ENCODE measurements at regions not wholly inside any gene's neighbourhood (a gene's known extent, or its start where the extent isn't known, plus 50 kb on each side); places are given as distances from the start of the nearest gene placed in this dataset.
"Not testable (repeated sequence)": the region's sequence is repeated elsewhere in the genome, so short reads cannot be mapped to it uniquely, and the experiment has no call there.

DNA sequence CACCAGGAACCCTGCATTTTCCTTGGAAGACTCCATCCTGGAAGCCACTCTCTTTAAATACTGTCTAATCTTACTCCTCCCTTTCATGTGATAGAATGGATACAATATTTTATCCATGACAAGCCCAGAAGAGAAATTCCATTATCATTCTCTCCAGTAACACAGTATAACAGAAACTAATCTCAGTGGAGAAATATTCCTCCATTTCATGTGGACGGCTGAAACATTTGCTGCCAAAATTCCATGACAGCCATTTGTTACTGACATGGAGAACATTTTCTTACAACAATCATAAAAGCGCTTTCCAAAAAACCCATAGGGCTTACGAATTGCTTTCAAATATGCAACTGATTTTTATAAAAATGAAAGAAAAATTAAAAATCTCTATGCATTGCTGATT, 392.8 kb upstream of the KLF6 start:
- DNase-seq = no peak

DNA sequence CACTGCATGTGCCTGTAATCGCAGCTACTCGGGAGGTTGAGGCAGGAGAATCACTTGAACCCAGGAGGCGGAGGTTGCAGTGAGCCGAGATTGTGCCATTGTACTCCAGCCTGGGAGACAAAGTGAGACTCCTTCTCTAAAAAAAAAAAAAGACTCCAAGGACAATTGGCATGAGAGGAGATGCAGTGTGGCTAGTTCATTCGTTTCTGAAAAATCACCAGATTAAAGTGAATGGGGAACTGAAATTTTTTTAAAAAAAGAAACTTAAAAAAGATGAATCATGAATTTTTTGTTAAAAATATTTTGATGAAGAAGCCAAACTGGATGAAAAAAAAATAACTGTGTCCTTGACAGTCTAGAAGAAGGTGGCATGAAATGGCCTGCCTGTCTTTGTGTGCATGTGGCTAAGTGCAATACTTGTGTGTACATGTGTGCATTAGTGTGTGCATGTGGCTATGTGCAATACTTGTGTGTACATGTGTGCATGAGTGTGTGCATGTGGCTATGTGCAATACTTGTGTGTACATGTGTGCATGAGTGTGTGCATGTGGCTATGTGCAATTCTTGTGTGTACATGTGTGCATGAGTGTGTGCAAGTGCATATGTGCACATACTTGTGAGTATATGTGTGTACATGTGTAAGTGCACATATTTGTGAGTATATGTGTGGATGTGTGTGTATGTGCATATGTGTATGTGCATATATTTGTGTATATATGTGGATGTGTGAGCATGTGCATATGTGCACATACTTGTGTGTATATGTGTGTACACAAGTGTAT, 391.7 kb upstream of the KLF6 start:
- no peak for DNase-seq

DNA sequence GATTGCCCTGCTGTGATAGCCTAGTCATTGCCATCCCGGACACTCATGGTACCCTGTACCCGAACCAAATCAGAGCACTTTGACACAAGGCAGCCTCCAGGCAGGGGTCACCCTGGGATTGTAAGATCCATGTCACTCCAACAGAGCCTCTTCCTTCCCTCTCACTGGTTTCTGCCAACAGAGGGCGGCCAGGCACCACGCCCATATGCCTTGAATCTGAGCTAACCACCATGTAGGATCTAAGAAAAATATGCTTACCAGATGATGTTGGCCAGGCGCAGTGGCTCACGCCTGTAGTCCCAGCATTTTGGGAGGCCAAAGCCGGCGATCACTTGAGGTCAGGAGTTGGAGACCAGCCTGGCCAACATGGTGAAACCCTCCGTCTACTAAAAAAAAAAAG, 389.2 kb upstream of the KLF6 start:
- no peak for DNase-seq

DNA sequence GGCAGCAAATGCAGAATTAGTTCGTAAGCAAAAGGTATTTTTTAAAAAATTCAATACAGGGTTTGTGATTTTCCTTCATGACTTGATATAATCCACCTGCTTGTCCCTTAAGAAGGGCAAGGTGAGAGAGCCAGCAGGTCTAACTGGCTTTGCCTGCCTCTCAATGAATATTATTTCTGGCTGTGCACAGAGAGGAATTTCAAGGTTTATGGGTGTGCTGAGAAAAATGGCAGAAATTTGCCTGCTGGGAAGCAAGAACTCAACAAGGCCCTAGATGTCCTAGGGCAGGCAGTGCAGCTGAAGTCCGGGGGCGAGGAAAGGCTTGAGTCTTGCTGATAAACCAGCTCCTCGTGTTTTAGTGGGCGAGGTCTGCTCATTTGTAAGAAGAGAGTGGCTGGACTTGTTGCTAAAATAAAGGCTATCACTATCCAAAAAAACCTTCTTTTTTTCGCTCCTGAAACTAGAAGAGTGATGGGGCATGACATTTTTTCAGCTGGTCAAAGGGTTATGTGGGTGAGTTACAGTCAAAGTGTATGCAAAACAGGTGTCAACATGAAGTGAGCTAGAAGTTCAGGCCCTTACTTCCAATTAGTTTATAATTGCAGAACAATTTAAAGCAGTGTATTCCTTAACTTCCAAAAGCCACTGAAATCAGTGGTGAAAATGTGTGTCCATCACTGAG, 385.8 kb upstream of the KLF6 start:
- no peak for DNase-seq

GRCh38 chr10:4170181-4170580, 385.2 kb upstream of the KLF6 start:
- no peak for DNase-seq

DNA sequence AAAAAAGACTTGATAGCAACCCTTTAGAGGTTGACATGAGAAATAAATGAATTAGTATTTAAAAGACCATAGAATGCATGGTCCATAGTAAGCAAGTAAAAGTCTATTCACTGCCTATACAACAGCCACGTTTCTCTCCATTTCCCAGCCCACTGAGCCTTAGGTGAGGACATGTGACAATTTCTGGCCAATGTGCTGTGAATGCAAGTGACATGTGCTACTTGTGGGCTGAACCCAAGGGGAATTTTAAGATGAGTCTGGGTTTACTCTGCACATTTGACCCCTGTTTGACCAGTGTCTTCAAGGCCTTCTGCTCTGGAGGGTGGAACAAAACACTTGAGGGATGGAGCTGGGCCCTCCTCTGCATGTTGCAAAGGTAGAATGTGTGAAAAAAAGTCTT, 384.4 kb upstream of the KLF6 start:
- no peak for DNase-seq

- DNase-seq = no peak
These were observed 382.2 kb upstream of the KLF6 start for GRCh38 chr10:4167216-4167615.

GRCh38 chr10:4162571-4163286, 377.7 kb upstream of the KLF6 start:
- no peak for DNase-seq

- no peak for DNase-seq
These were observed 374.2 kb upstream of the KLF6 start for GRCh38 chr10:4159173-4159572.

GRCh38 chr10:4154191-4154715, 369.2 kb upstream of the KLF6 start:
- no peak for DNase-seq

DNA sequence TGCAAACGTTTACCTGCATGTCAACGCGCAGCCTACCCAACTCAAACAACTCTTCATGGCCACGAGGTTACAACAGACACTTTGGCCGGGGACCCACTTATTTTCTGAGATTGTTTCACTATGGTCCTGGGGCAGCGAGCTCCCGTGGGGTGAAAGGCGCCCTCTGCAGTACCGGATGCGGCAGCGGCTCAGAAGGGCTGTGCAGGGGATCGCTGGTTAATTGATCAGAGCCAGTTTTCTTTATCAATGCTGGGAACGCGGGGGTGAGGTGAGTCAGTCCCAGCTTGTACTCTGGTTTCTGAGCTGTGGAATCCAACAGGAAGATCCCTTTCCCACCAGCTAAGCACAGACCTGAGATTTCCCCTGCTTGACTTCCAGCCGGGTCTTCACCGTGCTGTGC, 366.5 kb upstream of the KLF6 start:
- DNase-seq = no peak

DNA sequence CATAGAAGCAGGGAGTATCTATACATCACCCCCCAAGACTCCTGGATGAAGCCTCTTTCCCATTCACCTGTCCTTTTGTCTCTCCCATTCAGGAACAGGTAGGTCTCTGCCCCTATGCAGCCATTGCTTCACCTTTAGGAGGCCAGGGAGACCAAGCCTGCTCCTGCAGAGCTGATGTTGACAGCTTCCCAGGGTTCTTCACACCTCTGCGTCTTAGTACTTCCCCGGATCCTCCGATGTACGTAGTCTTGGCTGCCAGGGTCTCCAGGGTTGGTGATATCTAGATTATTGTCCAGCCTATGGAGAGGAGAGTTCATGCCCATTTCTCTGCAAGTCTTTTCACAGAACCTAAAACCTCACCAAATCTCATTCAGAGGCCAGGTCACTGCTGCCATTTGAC, 365.7 kb upstream of the KLF6 start:
- DNase-seq = no peak

DNA sequence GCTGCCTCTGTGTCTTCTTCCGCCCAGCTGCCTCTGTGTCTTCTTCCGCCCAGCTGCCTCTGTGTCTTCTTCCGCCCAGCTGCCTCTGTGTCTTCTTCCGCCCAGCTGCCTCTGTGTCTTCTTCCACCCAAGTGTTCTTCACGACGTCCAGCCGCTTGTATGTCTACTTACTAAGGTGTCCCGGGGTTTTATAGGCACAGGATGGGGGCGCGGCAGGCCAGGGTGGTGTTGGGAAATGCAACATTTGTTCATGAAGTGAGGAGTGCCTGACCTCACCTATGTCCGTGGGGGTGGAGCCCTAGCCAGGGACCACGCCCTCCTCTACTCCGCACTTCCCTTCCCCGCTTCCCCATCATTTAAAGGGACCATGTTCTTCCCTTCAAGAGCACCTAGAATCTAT, 364.5 kb upstream of the KLF6 start:
- not testable (repeated sequence) for DNase-seq

- DNase-seq = no peak
These were observed 362.2 kb upstream of the KLF6 start for GRCh38 chr10:4147245-4147644.

DNA sequence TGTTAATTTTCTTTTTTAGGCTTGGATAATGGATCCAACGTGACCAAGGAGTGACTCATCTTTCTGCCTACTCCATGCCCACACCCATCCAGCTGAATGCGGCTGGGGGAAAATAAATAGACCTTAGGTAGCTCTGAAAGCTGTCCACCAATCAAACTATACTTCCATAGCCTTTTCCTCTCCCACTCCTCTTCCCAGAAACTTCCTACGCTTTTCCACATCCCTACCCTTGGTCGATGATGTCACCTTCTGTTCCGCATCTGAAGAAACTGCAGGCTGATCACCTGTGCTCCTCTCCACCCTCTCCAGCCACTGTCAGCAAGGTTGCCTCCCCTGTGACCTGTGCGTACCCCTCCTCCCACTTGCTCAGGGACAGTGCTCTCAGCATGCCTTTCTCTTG, 359.8 kb upstream of the KLF6 start:
- DNase-seq = no peak

DNA sequence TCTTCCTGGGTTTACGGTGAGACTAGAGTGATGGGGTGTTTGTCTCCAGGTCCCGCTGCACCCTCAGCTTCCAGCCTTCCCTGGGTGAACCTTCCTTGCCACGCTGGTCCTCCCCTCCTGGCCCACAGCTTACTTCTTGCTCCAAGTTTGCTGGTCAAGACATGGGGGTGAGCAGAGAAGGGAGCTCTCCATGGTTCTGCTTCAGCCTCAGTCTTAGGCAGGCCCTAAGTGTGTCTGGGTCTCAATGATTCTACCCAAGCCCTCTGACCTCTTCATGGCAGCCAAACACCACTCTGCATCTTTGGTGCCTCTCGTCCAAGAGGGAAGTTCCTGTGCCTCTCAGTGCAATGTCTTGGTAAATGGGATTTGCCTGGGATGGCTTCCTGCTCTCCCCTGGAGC, 356.5 kb upstream of the KLF6 start:
- no peak for DNase-seq

DNA sequence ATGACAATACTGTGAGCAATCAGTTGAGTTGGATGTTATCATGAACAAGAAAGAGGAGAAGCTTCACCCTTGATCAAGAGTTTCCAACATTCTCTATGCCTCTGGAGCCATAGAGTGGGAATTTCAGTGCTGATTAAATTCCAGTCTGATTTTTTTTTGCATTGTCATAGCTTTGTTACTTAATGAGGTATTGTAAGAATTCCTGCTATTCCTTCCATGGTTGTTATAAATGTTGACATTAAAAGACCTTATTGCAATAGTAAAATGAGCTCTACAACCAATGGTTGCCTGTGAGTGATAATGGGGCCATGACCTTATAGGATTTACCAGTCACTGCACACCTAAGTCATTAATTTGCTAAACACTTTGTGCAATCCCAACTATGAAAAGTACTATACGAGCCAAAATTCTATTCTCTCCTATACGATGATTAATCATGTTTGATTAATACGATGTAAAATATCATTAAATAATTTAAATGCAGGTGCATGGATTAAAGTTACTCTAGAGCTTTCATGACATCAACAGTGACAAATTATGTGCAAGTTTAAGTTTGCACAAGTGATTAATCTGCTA, 353.2 kb upstream of the KLF6 start:
- no peak for DNase-seq

DNA sequence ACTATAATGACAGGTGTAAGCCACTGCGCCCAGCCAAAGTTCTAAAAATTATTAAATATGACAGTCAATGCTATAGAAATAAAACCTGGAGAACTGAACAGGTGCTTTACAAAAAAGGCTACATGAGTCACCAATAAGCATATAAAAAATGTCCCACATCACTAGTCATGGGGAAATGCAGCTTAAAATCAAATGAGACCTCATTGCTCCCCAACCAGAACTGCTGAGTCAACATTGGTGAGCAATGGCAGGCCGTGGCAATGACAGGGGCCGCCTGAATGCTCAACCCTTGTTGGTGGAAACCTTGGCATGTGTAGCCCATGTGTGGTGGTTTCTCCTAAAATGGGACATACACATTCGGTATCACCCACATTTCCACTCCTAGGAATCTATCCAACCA, 352.3 kb upstream of the KLF6 start:
- DNase-seq = no peak

GRCh38 chr10:4136121-4136520, 351.1 kb upstream of the KLF6 start:
- DNase-seq = no peak

GRCh38 chr10:4132216-4132556, 347.2 kb upstream of the KLF6 start:
- no peak for DNase-seq

GRCh38 chr10:4131407-4132215, 346.6 kb upstream of the KLF6 start:
- no peak for DNase-seq

DNA sequence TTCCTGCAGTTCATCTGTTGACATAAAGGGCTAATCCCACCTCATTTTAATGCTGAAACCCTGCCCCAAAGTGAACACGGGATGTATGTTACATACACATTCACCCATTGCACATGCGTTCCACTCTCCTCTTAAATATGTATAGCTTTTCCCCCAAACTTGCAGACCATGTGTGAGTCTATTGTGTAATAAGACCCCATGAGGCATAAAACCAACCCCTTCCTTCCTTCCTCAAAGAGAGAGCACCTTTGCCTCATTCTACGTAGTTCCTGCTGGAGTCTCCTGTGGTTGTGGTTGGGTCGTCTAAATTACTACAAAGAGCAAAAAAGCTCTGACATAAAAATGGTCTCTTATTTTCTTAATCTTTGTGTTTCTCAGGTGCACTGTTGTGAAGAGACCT, 345.7 kb upstream of the KLF6 start:
- no peak for DNase-seq
